HG02852 (cell line): ENCODE measurements at regions not wholly inside any gene's neighbourhood (a gene's known extent, or its start where the extent isn't known, plus 50 kb on each side); places are given as distances from the start of the nearest gene placed in this dataset.

ENCODE experiments used
- ATAC-seq: cut with Tn5 transposase; IDR thresholded peaks from one replicate; pipeline ENCODE4 v1.9.1; 2021; ENCODE audit warnings: mild to moderate bottlenecking, moderate library complexity; ENCODE audit not compliant: unreplicated experiment

DNA sequence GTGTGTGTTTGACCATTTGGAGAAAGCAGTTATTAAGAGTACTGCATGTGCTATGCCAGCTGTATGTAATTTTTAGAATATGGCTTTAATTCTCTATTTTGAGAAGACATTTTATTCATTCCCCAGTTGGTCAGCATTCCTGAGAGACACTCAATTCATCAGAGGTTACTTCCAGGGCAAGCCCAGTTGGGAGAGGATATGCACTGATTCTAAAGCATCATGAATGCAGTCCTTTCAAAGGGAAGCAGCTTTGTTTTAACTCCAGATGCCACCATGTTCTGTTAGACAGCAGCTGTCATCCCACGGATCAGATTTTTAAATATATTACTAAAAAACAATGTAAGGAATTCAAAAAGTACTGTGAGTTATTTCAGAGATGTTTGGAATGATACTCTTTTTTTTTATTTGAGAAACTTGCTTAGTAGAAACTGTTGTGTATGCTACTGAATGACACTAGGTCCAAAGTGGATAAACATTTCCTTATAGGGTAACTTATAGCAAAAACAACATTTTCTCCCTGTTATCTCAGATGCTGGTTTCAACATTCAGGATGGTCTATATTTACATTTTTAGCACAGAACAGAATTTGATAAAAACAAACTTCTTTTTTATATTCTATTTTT lies 149.5 kb upstream of the B3GALT2 start:
- no peak for ATAC-seq

DNA sequence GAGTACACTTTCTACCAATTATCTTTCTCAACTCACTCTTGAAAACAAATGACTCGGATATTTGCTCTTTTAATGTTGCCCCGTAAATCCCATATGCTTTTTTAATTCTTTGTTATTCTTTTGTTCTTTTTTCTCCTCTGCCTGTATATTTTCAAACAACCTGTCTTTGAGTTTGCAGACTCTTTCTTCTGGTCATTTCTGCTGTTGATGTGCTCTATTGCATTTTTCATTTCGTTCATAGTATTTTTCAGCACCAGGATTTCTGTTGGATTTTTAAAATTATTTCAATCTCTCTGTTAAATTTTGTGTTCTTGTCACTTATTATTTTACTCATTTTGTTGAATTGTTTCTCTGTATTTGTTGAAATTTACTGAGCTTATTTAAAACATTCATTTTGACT lies 146.8 kb upstream of the B3GALT2 start:
- no peak for ATAC-seq

DNA sequence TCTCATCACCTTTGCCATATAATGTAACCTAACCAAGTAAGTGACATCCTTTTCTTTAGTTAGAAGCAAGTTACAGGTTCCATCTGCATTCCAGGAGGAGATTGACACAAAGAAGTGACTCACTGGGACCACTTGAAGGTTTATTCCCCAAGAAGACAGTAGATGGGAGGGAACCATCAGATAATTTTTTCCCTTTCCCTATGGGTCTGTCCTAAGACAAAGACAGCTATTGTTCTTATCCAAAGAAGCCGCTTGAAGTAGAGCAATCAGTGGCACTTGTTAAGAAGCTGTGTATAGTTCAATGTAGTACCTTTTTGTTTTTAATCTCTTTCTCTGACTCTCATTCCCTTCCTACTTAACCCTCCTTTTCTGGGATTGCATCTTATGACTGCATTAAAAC lies 139.9 kb upstream of the B3GALT2 start:
- no peak for ATAC-seq

DNA sequence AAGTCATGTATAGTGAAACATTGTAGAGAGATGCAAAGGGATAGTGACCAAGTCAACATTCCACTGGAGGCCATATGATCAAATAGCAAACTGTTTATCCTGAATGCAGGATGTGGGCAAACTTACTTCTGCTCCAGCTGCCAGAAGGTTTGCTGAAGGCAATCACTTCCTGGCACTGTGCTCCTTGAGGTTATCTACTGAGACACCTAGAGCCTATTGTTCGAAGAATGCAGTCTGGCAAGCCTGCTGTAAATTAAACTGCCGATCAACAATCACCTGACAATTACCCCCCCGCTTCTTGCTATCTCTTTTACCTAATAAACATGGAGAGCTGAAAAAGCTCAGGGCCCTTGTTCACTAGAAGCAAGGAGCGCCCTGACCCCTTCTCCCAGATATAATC lies 139.4 kb upstream of the B3GALT2 start:
- ATAC-seq = no peak

DNA sequence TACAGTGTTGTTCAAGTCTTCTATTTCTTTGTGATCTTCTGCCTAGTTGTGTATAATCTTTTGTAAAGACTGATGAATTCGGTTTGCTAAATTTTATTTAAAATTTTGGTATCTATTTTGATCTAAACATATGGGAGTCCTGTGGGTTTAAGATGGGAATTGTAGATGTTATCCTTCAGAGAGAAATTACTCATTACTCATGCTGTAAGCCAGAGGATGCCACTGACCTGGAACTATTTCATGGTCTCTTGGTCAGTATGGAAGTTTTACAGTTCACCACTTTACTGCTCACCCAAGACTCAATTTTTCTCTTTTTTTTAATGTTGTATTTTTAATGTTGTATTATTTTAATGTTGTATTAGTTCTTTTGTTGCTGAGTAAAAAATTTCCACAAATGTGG lies 138.6 kb upstream of the B3GALT2 start:
- no peak for ATAC-seq

DNA sequence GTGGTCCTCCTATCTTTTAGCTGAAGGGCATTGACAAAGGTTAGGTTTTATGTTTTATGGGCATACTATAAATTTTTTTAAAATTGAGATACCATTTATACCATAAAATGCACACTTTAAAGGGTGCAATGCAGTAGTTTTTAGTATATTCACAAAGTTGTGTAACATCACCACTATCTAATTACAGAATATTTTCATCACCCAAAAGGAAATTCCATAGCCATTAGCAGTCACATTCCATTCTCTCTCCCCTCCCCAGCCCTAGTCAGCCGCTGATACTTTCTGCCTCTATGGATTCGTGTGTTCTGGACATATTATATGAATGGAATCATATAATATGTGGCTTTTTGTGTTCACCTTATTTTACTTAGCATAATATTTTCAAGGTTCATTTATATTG lies 135.8 kb upstream of the B3GALT2 start:
- ATAC-seq = no peak

DNA sequence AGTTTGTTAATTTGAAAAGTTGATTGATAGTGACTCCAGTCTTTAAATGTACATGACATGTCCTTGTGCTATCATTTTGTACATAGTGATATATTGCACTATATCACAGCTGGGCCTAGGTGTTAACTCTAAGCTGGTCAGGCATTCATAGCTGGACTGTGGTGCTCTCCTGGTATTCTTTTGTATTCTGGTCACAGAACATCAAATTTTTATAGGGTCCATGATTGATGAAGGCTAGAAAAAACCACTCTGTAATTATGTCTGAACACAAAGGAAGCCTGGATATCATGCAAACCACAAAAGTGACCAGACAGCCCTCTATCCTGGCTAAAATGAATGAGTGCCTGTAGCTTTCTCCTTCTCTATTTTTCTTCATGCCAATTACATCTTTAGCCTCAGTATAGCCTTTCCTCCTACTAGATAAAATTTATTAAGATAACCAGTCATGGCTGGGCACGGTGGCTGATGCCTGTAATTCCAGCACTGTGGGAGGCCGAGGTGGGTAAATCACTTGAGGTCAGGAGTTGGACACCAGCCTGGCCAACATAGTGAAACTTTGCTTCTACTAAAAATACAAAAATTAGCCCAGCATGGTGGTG lies 134.9 kb upstream of the B3GALT2 start:
- no peak for ATAC-seq

DNA sequence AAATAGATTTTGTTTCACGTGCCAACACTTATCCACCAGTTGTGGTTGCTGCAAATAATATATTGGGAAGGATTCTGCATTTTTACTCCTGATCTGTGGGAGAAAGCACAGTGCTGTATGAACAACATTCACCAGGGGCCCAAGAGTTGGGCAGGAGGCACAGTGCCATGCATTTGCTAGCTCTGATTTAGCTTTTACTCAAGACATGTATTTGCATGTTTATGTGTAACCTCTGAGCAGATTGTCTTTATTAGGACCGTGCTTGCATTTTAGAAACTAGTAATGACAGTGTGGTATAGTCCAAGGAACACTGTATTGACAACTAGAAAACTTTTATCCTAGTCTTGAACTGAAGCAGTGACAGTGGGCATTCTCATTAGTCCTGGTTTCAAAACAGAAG lies 133.9 kb upstream of the B3GALT2 start:
- ATAC-seq = no peak

DNA sequence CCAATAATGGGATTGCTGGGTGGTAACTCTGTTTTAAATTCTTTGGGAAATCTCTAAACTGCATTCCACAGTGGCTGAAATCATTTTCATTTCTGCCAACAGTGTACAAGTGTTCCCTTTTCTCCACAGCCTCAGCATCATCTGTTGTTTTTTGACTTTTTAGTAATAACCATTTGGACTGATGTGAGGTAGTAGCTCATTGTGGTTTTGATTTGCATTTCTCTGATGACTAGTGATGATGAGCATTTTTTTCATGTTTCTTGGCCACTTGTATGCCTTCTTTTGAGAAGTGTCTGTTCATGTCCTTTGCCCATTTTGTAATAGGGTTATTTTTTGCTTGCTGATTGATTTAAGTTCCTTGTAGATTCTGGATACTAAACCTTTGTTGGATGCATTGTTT lies 131.9 kb upstream of the B3GALT2 start:
- no peak for ATAC-seq

DNA sequence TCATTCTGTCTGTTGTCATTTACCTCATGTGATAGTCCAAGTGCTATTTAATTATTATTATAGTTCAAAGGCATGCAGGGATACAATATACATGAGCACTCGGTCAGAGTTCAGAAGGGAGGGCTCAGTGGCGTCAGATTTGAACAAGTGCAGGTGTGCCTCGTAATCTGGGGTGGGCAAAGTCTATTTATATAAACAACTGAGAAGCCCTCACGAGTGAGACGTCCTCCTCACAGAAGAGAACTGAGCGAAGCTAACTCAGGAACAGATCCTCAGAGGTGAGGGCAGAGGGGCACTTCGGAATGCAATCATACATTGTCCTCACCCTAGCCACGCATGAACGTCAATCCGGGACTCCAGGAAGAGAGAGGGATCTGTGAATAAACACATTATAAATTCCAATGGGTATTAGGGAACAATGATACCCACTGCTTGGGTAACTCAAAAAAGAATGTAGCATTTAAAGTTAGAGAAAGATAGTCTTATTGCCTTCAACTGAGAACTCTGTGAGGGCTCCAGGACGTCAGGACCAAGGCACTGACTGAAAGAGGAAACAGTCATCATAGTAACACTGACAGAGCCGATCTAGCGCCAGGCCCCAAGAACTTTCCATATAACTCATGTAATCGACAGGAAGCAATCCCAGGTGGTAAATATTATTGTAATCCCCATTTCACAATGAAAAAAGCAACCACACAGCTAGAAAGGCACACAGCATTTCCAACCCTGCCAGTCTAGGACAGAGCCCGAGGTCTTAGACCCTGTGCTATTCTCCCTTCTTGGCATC lies 127.1 kb upstream of the B3GALT2 start:
- ATAC-seq = no peak

DNA sequence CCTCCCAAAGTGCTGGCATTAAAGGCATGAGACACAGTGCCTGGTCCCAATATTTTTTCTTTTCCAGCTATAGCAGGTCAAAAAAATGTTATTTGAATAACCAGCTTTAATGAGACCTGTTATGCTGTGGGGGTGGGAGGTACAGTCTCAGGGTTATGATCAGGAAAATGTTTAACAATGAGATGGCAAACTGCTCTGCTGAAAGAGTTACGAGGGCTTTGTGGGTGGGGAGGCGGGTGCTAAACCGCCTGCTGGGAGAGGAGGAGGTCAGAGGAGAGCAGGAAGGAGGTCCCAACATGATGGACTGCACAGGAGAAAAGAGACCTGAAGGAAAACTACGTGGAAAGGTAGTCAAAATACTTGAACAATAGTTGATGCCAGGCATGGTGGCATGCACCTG lies 126.0 kb upstream of the B3GALT2 start:
- no peak for ATAC-seq

DNA sequence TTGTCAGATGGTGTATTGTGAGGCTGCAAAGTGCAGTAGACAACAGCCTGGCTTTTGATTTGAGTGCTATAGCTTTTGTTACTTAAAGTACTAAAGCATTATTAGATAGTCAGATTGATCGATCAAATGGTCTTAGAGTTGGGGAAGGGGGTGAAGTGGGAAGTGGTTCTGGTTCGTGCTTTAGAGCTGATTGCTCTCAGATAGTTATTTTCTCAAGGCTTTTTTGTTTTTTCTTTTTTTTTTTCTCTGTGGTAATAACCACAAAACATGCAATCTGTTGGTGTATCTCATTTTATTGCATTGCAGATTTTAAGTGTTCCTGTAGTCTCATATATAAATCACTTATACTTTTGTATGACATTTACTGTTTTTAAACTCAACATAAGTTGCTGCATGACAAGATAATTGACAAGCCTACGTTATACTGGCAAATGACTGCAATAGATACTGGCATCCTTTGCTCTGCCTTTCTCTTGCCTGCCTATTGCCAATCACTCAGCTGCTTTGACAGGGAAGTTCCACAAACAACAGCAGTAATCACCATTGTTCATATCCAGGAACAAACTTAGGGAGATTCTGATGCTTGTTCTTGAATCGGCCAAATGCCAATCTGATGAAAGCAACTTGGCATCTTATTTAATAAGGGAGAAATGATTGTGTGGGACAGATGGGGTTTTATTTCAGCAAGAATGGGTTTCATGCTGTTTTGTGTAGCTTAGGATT lies 125.0 kb upstream of the B3GALT2 start:
- ATAC-seq = no peak

DNA sequence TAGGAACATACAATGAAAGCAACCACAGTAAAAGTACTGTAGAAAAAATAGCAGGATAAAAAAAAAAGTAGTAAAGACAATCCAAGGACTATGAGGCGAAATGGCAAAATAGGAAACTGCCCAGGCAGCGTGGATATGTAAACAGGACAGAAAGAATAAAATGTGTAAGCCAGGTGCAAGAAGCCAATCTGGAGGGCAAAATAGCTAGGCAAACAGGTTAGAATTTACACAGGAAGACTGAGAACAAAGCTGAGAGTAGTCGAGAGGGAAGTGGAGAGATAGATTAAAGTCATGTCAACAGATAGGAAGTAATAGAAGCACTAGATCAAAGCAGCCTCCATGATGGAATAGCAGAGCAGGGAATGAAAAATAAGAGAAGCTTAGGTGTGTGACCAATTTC lies 124.2 kb upstream of the B3GALT2 start:
- no peak for ATAC-seq

DNA sequence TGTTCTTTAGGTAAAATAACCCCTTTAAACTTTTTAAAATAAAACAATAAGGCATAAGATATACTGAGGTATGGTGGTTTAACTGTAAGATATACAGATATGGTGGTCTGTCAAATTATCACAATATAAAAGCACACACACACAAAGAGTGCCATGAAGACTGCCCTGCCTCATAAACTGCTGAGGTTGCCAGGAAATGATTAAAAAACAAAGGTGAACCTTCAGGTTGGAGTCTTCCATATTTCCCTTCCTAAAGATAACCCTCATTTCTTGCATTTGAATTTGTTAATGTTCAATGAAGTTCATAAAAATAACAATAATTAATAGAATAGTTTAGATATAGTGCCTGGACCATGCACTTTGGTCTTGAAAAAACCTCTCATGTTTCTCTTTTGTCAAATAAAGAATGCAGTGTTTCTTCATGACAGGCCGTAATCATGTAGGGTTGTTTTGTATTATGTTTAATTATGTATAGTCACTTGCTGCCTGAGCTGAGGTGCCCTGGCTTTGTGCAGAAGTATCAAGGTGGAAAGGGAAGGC lies 123.6 kb upstream of the B3GALT2 start:
- no peak for ATAC-seq

DNA sequence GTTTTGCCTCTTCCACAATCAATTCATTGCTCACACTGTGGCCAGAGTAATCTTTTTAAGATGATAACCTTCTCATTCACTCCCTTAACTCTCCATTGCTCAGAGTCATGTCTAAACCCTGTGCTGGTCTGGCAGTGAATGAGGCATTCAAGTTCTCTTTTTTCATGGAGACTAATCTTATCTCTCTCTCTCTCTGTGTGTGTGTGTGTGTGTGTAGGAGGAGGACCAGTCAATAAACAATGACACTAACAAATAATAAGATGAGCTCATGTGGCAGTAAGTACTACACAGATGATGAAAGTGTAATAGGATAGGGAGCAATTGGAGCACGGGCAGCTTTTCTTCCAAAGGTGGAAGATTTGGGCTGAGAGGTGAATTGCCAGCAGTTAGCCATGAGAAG lies 122.0 kb upstream of the B3GALT2 start:
- ATAC-seq = no peak

DNA sequence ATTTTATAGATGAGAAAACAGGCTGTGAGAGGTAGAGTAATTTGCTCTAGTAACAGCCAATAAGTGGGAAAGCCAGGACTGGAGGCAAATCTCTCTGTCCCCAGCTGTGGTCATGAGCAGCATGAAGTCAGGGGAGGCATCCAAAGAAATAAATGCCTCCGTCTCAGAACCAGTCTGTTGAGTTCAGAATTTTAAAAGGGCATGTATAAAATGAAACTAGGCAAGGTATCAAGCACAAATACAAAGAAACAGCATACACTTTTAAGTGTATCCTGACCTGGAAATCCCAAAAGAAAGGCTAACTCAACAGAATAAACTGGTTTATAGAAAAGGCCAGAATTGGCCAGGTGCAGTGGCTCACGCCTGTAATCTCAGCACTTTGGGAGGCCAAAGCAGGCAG lies 120.0 kb upstream of the B3GALT2 start:
- no peak for ATAC-seq
